ENCODE measurements at regions not wholly inside any gene's neighbourhood (a gene's known extent, or its start where the extent isn't known, plus 50 kb on each side); places are given as distances from the start of the nearest gene placed in this dataset.
"Not testable (repeated sequence)": the region's sequence is repeated elsewhere in the genome, so short reads cannot be mapped to it uniquely, and the experiment has no call there.

DNA sequence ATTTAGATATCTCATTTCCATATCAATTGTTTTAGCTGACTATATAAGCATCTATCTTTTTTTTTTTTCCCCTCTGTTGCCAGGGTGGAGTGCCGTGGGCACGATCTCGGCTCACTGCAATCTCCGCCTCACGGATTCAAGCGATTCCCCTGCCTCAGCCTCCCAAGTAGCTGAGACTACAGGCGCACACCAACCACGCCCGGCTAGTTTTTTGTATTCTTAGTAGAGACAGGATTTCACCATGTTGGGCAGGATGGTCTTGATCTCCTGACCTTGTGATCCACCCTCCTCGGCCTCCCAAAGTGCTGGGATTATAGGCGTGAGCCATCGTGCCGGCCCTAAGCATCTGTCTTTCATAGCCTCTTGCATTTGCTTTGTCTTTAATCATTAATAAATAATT, 279.5 kb upstream of the SLC16A7 start:
- H3K9ac ChIP-seq (ENCODE audit: low read length); H3K36me3 ChIP-seq (ENCODE audit: control insufficient read depth, insufficient read depth, low read length, severe bottlenecking); DNase-seq (ENCODE audit: low read depth); H3K27me3 ChIP-seq (replicated peaks; ENCODE audit: control insufficient read depth, insufficient read depth, low read length); H3K4me3 ChIP-seq (ENCODE audit: low read length); H3K4me1 ChIP-seq (ENCODE audit: control insufficient read depth, insufficient read depth, low read length): not testable (repeated sequence)
- H3K9me3 ChIP-seq (ENCODE audit: control insufficient read depth, low read length) = peaks cover 14% of the 10 kb centered on the region

DNA sequence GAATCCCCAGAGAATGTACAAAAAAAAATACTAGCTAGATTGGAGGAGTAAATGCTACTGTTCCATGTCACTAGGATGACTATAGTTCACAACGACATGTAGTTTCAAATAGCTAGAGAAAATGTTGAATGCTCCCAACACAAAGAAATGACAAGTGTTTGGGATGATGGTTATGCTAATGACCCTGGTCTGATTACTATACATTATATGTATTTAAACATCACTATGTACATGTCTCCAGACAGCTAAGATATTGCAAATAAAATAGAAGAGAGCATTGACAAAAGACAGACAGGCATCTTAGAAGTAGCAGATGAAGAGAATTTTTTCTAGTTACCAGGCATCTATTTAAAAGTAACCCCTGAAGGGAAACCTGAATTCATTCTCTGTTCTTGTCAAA, 281.6 kb upstream of the SLC16A7 start:
- Histone ChIP-seq H3K4me3 (ENCODE audit: low read length) (no peak overlapping the region), H3K36me3 (ENCODE audit: control insufficient read depth, insufficient read depth, low read length, severe bottlenecking) (no peaks in the 10 kb centered on the region), H3K9me3 (ENCODE audit: control insufficient read depth, low read length) (peaks cover 20% of the 10 kb centered on the region), H3K4me1 (ENCODE audit: control insufficient read depth, insufficient read depth, low read length) (no peaks in the 10 kb centered on the region), H3K27me3 (replicated peaks; ENCODE audit: control insufficient read depth, insufficient read depth, low read length) (no peaks in the 10 kb centered on the region), H3K9ac (ENCODE audit: low read length) (no peak overlapping the region)
- DNase-seq (ENCODE audit: low read depth) = no peak

DNA sequence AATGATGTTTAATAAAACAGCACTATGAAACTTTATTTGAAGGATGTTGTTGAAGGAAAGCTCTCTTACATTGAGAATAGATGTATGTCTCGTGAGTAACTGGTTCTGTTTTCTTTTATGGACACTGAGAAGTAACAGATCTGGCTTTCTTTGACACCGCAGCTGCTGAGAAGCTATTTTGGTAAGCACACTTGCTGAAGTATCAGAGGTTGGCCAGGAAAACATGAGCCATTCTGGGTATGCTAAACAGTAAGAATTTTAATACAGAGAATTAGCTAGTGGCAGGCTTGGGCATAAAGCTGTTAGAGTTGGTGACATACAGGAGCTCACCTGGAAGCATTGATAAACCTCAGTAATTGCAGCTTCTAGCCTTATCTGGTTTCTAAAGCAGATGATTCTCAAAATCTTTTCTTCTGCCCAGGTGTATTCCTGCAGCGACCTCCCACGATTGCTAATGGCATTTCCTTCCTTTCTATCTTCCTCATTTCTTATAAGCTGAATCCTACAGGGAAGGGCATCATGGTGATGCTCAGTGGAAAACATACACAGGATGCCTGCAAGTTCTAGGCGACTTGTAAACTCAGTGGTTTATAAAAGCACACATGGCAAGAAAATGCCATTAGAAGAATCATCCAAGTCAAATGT, 291.6 kb upstream of the SLC16A7 start:
- Histone ChIP-seq H3K36me3 (ENCODE audit: control insufficient read depth, insufficient read depth, low read length, severe bottlenecking) (no peaks in the 10 kb centered on the region), H3K9ac (ENCODE audit: low read length) (no peak overlapping the region), H3K4me1 (ENCODE audit: control insufficient read depth, insufficient read depth, low read length) (no peaks in the 10 kb centered on the region), H3K9me3 (ENCODE audit: control insufficient read depth, low read length) (no peaks in the 10 kb centered on the region), H3K4me3 (ENCODE audit: low read length) (no peak overlapping the region), H3K27me3 (replicated peaks; ENCODE audit: control insufficient read depth, insufficient read depth, low read length) (no peaks in the 10 kb centered on the region)
- DNase-seq (ENCODE audit: low read depth) = no peak

DNA sequence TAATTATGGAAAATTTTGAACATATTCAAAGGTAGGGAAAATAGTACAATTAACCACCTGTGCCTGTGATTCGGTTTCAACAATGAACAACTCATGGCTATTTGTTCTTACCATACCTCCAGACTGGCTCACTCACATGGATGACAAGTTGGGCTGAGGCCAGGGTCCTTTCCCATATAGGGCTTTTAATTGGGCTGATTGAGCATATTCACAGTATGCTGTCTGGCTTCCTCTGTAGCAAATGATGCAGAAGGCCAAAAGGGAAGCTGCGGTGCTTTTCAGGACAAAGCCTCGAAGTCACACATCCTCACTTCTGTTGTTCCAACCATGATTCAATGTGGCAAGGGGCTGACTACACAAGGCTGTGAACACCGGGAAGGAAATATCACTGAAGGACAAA, 297.5 kb upstream of the SLC16A7 start:
- Histone ChIP-seq H3K27me3 (replicated peaks; ENCODE audit: control insufficient read depth, insufficient read depth, low read length) (no peaks in the 10 kb centered on the region), H3K4me3 (ENCODE audit: low read length) (no peak overlapping the region), H3K36me3 (ENCODE audit: control insufficient read depth, insufficient read depth, low read length, severe bottlenecking) (no peaks in the 10 kb centered on the region), H3K4me1 (ENCODE audit: control insufficient read depth, insufficient read depth, low read length) (no peaks in the 10 kb centered on the region), H3K9me3 (ENCODE audit: control insufficient read depth, low read length) (no peaks in the 10 kb centered on the region), H3K9ac (ENCODE audit: low read length) (no peak overlapping the region)
- no peak for DNase-seq (ENCODE audit: low read depth)

DNA sequence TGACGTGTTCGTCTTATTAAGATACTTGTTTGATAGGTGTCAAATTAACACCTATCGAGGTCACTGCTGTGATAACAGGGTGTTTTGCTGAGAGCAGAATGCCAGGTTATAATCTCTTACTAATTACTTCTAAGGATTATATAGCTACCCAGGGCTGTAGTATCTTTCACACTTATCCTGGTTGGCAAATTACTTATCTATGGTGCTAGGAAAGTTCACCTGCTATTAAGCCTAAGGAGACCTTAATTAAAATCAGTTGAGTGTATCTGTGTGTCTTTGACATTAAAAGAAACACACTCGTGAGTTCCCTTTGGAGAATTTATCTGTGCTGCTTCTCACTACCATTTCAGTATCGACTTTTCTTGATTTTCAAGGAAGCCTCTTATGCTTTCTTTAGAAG, 301.6 kb upstream of the SLC16A7 start:
- Histone ChIP-seq H3K27me3 (replicated peaks; ENCODE audit: control insufficient read depth, insufficient read depth, low read length) (no peaks in the 10 kb centered on the region), H3K9me3 (ENCODE audit: control insufficient read depth, low read length) (no peaks in the 10 kb centered on the region), H3K9ac (ENCODE audit: low read length) (no peak overlapping the region), H3K4me1 (ENCODE audit: control insufficient read depth, insufficient read depth, low read length) (no peaks in the 10 kb centered on the region), H3K4me3 (ENCODE audit: low read length) (no peak overlapping the region), H3K36me3 (ENCODE audit: control insufficient read depth, insufficient read depth, low read length, severe bottlenecking) (no peaks in the 10 kb centered on the region)
- DNase-seq (ENCODE audit: low read depth) = no peak

DNA sequence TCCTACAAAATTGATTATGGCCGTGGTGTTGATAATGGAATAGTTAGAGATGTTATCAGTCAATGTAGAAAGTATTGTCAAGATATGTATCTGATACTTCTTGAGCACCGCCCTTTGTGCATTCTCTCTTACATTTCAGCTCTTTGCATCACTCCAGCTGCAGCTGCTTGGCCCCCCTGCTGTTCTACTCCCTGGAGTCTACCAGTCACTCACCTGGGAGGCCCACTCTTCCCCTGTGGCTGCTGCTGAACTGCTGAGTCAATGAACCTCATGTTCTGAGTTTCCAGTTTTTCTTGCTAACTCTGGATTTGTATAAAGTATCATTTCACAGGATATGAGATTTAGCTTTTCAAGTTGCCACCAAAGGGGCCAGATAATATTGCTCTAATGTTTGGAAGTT, 312.8 kb upstream of the SLC16A7 start:
- Histone ChIP-seq H3K9ac (ENCODE audit: low read length) (no peak overlapping the region), H3K4me3 (ENCODE audit: low read length) (no peak overlapping the region), H3K9me3 (ENCODE audit: control insufficient read depth, low read length) (no peaks in the 10 kb centered on the region), H3K36me3 (ENCODE audit: control insufficient read depth, insufficient read depth, low read length, severe bottlenecking) (no peaks in the 10 kb centered on the region), H3K4me1 (ENCODE audit: control insufficient read depth, insufficient read depth, low read length) (no peaks in the 10 kb centered on the region), H3K27me3 (replicated peaks; ENCODE audit: control insufficient read depth, insufficient read depth, low read length) (no peaks in the 10 kb centered on the region)
- DNase-seq (ENCODE audit: low read depth) = no peak

DNA sequence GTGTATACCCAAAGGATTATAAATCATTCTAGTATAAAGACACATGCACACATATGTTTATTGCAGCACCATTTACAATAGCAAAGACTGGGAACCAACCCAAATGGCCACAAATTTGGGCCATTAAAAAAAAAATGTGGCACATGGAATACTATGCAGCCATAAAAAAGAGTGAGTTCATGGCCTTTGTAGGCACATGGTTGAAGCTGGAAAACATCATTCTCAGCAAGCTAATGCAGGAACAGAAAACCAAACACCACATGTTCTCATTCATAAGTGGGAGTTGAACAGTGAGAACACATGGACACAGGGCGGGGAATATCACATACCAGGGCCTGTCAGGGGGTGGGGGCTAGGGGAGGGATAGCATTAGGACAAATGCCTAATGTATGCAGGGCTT, 322.3 kb upstream of the SLC16A7 start:
- not testable (repeated sequence) for H3K36me3 ChIP-seq (ENCODE audit: control insufficient read depth, insufficient read depth, low read length, severe bottlenecking); H3K27me3 ChIP-seq (replicated peaks; ENCODE audit: control insufficient read depth, insufficient read depth, low read length); H3K9ac ChIP-seq (ENCODE audit: low read length); H3K4me1 ChIP-seq (ENCODE audit: control insufficient read depth, insufficient read depth, low read length); DNase-seq (ENCODE audit: low read depth); H3K9me3 ChIP-seq (ENCODE audit: control insufficient read depth, low read length); H3K4me3 ChIP-seq (ENCODE audit: low read length)

DNA sequence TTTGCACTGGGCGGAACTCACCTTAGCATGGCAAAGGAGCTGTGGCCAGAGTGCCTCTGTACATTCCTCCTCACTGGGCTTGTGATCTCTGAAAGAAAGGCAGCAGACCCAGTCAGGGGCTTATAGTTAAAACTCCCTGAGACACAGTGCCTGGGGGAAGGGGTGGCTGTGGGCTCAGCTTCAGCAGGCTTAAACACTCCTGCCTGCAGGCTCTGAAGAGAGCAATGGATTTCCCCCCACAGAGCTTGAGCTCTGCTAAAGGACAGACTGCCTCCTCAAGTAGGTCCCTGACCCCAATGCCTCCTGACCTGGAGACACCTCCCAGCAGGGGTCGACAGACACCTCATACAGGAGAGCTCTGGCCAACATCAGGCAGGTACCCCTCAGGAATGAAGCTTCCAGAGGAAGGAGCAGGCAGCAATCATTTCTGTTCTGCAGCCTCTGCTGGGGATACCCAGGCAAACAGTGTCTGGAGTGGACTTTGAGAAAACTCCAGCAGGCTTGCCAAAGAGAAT, 327.5 kb upstream of the SLC16A7 start:
- Histone ChIP-seq H3K9me3 (ENCODE audit: control insufficient read depth, low read length) (no peaks in the 10 kb centered on the region), H3K27me3 (replicated peaks; ENCODE audit: control insufficient read depth, insufficient read depth, low read length) (no peaks in the 10 kb centered on the region), H3K9ac (ENCODE audit: low read length) (no peak overlapping the region), H3K4me3 (ENCODE audit: low read length) (no peak overlapping the region), H3K4me1 (ENCODE audit: control insufficient read depth, insufficient read depth, low read length) (no peaks in the 10 kb centered on the region), H3K36me3 (ENCODE audit: control insufficient read depth, insufficient read depth, low read length, severe bottlenecking) (no peaks in the 10 kb centered on the region)
- DNase-seq (ENCODE audit: low read depth) = no peak

DNA sequence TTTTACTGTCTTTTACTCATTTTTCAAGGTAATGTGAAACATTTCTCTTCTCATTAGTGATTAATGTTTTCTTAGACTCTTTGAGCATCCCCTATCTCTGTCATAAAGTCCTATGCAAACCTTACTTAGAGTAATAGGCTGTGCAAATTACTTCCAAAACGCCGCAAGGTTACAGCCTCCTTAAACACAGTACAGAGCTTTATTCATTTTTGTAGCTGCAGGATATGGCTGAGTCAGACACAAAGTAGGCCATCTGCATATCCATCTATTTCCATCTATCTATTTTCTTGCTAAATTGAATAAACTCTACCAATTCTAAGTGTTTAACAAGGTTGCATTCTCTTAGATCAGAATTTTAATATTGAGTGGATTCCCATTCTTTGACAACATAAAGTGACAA, 335.6 kb upstream of the SLC16A7 start:
- H3K9ac ChIP-seq (ENCODE audit: low read length) = no peak overlapping the region
- H3K36me3 ChIP-seq (ENCODE audit: control insufficient read depth, insufficient read depth, low read length, severe bottlenecking) = no peaks in the 10 kb centered on the region
- no peak overlapping the region for H3K4me3 ChIP-seq (ENCODE audit: low read length)
- no peaks in the 10 kb centered on the region for H3K9me3 ChIP-seq (ENCODE audit: control insufficient read depth, low read length)
- no peak for DNase-seq (ENCODE audit: low read depth)
- H3K4me1 ChIP-seq (ENCODE audit: control insufficient read depth, insufficient read depth, low read length) = no peaks in the 10 kb centered on the region
- H3K27me3 ChIP-seq (replicated peaks; ENCODE audit: control insufficient read depth, insufficient read depth, low read length) = no peaks in the 10 kb centered on the region

DNA sequence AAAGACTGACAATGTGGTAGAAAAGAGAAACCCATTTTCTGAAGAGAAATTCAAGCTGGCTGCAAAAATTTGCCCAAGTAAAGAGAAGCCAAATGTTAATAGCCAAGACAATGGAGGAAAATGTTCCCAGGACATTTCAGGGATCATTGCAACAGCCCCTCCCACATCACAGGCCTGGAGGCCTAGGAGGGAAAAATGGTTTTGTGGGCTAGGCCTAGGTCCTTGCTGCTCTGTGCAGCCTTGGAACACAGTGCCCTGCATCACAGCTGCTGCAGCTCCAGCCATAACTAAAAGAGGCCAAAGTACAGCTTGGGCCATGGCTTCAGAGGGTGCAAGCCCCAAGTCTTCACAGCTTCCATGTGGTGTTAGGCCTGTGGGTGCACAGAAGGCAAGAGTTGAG, 332.4 kb upstream of the LRIG3 start:
- DNase-seq (ENCODE audit: low read depth) = no peak
- H3K9me3 ChIP-seq (ENCODE audit: control insufficient read depth, low read length) = peaks cover 13% of the 10 kb centered on the region
- no peak overlapping the region for H3K9ac ChIP-seq (ENCODE audit: low read length)
- H3K27me3 ChIP-seq (replicated peaks; ENCODE audit: control insufficient read depth, insufficient read depth, low read length) = no peaks in the 10 kb centered on the region
- H3K4me1 ChIP-seq (ENCODE audit: control insufficient read depth, insufficient read depth, low read length) = no peaks in the 10 kb centered on the region
- no peak overlapping the region for H3K4me3 ChIP-seq (ENCODE audit: low read length)
- H3K36me3 ChIP-seq (ENCODE audit: control insufficient read depth, insufficient read depth, low read length, severe bottlenecking) = no peaks in the 10 kb centered on the region

DNA sequence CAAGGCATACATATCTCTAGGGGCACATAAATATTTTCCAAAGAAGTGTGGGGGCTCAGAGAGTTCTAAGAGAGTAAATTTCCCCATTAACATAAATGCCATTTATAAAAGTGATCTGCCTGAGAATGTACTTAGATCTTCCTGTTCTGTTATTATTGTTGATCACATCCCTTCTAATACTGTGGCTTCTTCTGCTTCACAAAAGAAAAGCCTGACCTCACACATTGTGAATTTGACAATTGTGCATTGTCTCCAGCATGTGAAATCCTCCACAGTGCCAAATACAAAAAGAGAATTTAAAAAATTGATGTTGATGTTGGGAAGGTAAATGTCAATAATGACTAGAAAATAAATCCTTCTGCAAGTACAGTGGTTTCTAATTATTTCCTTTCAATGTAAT, 330.5 kb upstream of the LRIG3 start:
- Histone ChIP-seq H3K36me3 (ENCODE audit: control insufficient read depth, insufficient read depth, low read length, severe bottlenecking) (no peaks in the 10 kb centered on the region), H3K27me3 (replicated peaks; ENCODE audit: control insufficient read depth, insufficient read depth, low read length) (no peaks in the 10 kb centered on the region), H3K9me3 (ENCODE audit: control insufficient read depth, low read length) (peaks cover 13% of the 10 kb centered on the region), H3K4me1 (ENCODE audit: control insufficient read depth, insufficient read depth, low read length) (no peaks in the 10 kb centered on the region), H3K9ac (ENCODE audit: low read length) (no peak overlapping the region), H3K4me3 (ENCODE audit: low read length) (no peak overlapping the region)
- no peak for DNase-seq (ENCODE audit: low read depth)

DNA sequence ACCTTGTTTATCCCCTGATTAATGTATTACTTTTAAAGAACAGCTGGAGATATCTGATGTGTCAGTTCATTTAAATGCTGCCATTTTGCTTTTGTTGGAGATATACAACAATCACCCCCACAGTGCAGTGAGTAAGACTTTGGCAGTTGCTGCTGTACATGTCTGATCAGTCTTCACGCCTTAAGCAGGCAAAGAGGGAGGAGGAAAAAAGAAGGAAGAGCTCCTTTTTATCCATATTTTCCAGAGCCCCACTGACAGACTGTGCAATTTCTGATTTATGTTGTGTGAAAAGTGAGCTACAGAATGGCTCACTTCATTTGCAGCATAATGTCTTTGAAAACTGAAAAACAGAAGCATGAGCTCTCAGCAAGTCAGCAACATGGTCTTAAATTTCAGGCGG, 319.7 kb upstream of the LRIG3 start:
- H3K27me3 ChIP-seq (replicated peaks; ENCODE audit: control insufficient read depth, insufficient read depth, low read length) = no peaks in the 10 kb centered on the region
- no peaks in the 10 kb centered on the region for H3K4me1 ChIP-seq (ENCODE audit: control insufficient read depth, insufficient read depth, low read length)
- no peak for DNase-seq (ENCODE audit: low read depth)
- H3K36me3 ChIP-seq (ENCODE audit: control insufficient read depth, insufficient read depth, low read length, severe bottlenecking) = no peaks in the 10 kb centered on the region
- H3K9ac ChIP-seq (ENCODE audit: low read length) = no peak overlapping the region
- H3K4me3 ChIP-seq (ENCODE audit: low read length) = no peak overlapping the region
- H3K9me3 ChIP-seq (ENCODE audit: control insufficient read depth, low read length) = no peaks in the 10 kb centered on the region

All from adipocyte (in vitro differentiated cells).